Heart left ventricle (tissue), 13 donors: ENCODE measurements at regions not wholly inside any gene's neighbourhood (a gene's known extent, or its start where the extent isn't known, plus 50 kb on each side); places are given as distances from the start of the nearest gene placed in this dataset.
"Not testable (repeated sequence)": the region's sequence is repeated elsewhere in the genome, so short reads cannot be mapped to it uniquely, and the experiment has no call there.

Experiments used
- POLR2A ChIP-seq, 2 donors: fragments of 450-650 bp; IDR thresholded peaks; one replicate each; pipeline ENCODE4 v1.6.1; 2017; ENCODE audit warnings: antibody characterized with exemption in 2 of 2, mild to moderate bottlenecking in 2 of 2, moderate library complexity in 2 of 2
- TF ChIP-seq, protein P1 (sequence below), 12 donors: fragments of 200-600 bp; sonication (generic) in 4 of 12; IDR thresholded peaks; one replicate each; pipeline versions ENCODE4 v1.5.0 to v1.8.0; 2018 to 2022; ENCODE audit warnings: antibody characterized with exemption in 12 of 12, mild to moderate bottlenecking in 5 of 12
- donor health status: ischemic (EF 13 %, LVEDD 7.1; RV severe dilation, severe dysfunction).
- donor health status: DM: no; HTN: yes; CAD: no.
- donor health status: DM: no; HTN: no; CAD: no.
- donor health status: ischemic (EF 25% LVEDD 6.9; RV normal size, moderate dysfunction).
- donor health status: ischemic (EF 25% LVEDD 5.7; RV mildly dilated, moderate dysfunction).
- donor health status: ischemic (EF 35%, LVEDD 5.7; RV mildly dilated, moderate dysfunction).
- donor health status: nonischemic (EF 11% LVEDD 7.7; RV severe dilation, severe dysfunction).
- donor health status: DM: yes; HTN: yes; CAD: no.
- donor health status: PGD.
- donor health status: ischemic (EF 29% LVEDD 5.4; RV normal size, mild dysfunction).
- donor health status: nonischemic (EF 23%, LVEDD 6.1; RV moderate dilation, normal function).

DNA sequence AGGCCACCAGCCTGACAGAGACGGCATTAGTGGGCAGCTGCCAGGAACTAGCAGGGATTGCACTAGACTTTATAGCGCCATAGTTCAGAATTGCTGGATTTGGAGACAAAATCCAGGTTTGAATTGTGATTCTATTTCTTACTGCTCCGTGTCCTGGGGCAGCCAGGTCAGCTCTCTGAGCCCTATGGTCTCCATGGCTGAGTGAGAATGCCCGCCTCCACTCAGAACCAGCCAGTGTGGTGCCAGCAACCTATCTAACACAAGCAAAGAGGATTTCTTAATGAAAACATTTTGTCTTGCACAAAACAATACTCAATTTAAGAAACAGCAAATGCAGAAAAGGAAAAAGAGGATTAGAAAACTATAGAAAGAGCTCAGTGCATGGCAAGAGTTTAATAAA lies 225.4 kb downstream of the ANKRD30B start:
- TF ChIP-seq, protein P1, sequence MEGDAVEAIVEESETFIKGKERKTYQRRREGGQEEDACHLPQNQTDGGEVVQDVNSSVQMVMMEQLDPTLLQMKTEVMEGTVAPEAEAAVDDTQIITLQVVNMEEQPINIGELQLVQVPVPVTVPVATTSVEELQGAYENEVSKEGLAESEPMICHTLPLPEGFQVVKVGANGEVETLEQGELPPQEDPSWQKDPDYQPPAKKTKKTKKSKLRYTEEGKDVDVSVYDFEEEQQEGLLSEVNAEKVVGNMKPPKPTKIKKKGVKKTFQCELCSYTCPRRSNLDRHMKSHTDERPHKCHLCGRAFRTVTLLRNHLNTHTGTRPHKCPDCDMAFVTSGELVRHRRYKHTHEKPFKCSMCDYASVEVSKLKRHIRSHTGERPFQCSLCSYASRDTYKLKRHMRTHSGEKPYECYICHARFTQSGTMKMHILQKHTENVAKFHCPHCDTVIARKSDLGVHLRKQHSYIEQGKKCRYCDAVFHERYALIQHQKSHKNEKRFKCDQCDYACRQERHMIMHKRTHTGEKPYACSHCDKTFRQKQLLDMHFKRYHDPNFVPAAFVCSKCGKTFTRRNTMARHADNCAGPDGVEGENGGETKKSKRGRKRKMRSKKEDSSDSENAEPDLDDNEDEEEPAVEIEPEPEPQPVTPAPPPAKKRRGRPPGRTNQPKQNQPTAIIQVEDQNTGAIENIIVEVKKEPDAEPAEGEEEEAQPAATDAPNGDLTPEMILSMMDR (IDR thresholded peaks at IDR 0.05) = not testable (repeated sequence)
- not testable (repeated sequence) for TF ChIP-seq POLR2A (IDR thresholded peaks at IDR 0.05)
